ENCODE measurements at regions not wholly inside any gene's neighbourhood (a gene's known extent, or its start where the extent isn't known, plus 50 kb on each side); places are given as distances from the start of the nearest gene placed in this dataset.

GRCh38 chr10:51006686-51007085, 67.6 kb upstream of the PRKG1 start:
- TF ChIP-seq CTCF (IDR thresholded peaks at IDR 0.05) (no peak), POLR2AphosphoS5 (IDR thresholded peaks at IDR 0.05; ENCODE audit: low read depth, low read length) (no peak)
